ENCODE measurements at regions not wholly inside any gene's neighbourhood (a gene's known extent, or its start where the extent isn't known, plus 50 kb on each side); places are given as distances from the start of the nearest gene placed in this dataset.
"Not testable (repeated sequence)": the region's sequence is repeated elsewhere in the genome, so short reads cannot be mapped to it uniquely, and the experiment has no call there.

GRCh38 chr2:89827829-89828228, 1136.4 kb downstream of the RPIA start:
- H3K4me1 ChIP-seq (ENCODE audit: control insufficient read depth in 1 of 2, insufficient read depth in 2 of 2, low read length in 2 of 2); H3K27ac Mint-ChIP-seq; H3K4me3 ChIP-seq (replicated peaks in 1 of 3; ENCODE audit: low read depth in 2 of 3, low read length in 3 of 3); H3K27me3 Mint-ChIP-seq (ENCODE audit: low read depth in 3 of 3); DNase-seq; H3K4me2 ChIP-seq (replicated peaks; ENCODE audit: extremely low read depth, low read length, poor library complexity, severe bottlenecking); H2AFZ ChIP-seq (ENCODE audit: insufficient read depth, low read depth, low read length, poor library complexity, severe bottlenecking); H3K4me3 Mint-ChIP-seq; H3K36me3 Mint-ChIP-seq; H3K36me3 ChIP-seq (replicated peaks in 1 of 2; ENCODE audit: control insufficient read depth in 1 of 2, insufficient read depth in 2 of 2, low read length in 2 of 2); H3K79me2 ChIP-seq (ENCODE audit: insufficient read depth, low read length); H3K27me3 ChIP-seq (ENCODE audit: control insufficient read depth in 2 of 2, insufficient read depth in 2 of 2, low read length in 2 of 2); H3K9ac ChIP-seq (ENCODE audit: insufficient read depth, low read length, poor library complexity, severe bottlenecking); H3K27ac ChIP-seq (ENCODE audit: low read depth in 1 of 2, low read length in 2 of 2); H3K4me1 Mint-ChIP-seq; intact Hi-C loops (cut with micrococcal nuclease); H4K20me1 ChIP-seq (ENCODE audit: insufficient read depth, low read length): not testable (repeated sequence)
- peaks cover 9 to 12% of the 10 kb centered on the region in 2 donors for H3K9me3 ChIP-seq (replicated peaks in 1 of 2; ENCODE audit: control insufficient read depth in 1 of 2, insufficient read depth in 1 of 2, low read length in 2 of 2)
- 67% methylated on average over 2 of the region's 2 CpGs for WGBS (ENCODE audit: insufficient coverage)
- peaks cover 27 to 70% (median 52%) of the 10 kb centered on the region in 7 donors for H3K9me3 Mint-ChIP-seq

- intact Hi-C loops (cut with micrococcal nuclease); H3K27ac ChIP-seq (ENCODE audit: low read depth in 1 of 2, low read length in 2 of 2); H3K9me3 ChIP-seq (replicated peaks in 1 of 2; ENCODE audit: control insufficient read depth in 1 of 2, insufficient read depth in 1 of 2, low read length in 2 of 2); H2AFZ ChIP-seq (ENCODE audit: insufficient read depth, low read depth, low read length, poor library complexity, severe bottlenecking); H3K4me1 Mint-ChIP-seq; H3K27me3 ChIP-seq (ENCODE audit: control insufficient read depth in 2 of 2, insufficient read depth in 2 of 2, low read length in 2 of 2); H3K9ac ChIP-seq (ENCODE audit: insufficient read depth, low read length, poor library complexity, severe bottlenecking); DNase-seq; H3K27me3 Mint-ChIP-seq (ENCODE audit: low read depth in 3 of 3); H3K36me3 Mint-ChIP-seq; H3K4me1 ChIP-seq (ENCODE audit: control insufficient read depth in 1 of 2, insufficient read depth in 2 of 2, low read length in 2 of 2); H3K36me3 ChIP-seq (replicated peaks in 1 of 2; ENCODE audit: control insufficient read depth in 1 of 2, insufficient read depth in 2 of 2, low read length in 2 of 2); H3K79me2 ChIP-seq (ENCODE audit: insufficient read depth, low read length); H3K4me3 ChIP-seq (replicated peaks in 1 of 3; ENCODE audit: low read depth in 2 of 3, low read length in 3 of 3); H3K4me2 ChIP-seq (replicated peaks; ENCODE audit: extremely low read depth, low read length, poor library complexity, severe bottlenecking); H3K4me3 Mint-ChIP-seq; H3K27ac Mint-ChIP-seq; H4K20me1 ChIP-seq (ENCODE audit: insufficient read depth, low read length): not testable (repeated sequence)
- peaks cover 21 to 65% (median 51%) of the 10 kb centered on the region in 7 donors for H3K9me3 Mint-ChIP-seq
- 74% methylated on average over 4 of the region's 4 CpGs for WGBS (ENCODE audit: insufficient coverage)
Observed at GRCh38 chr2:89828416-89828815, 1136.9 kb downstream of the RPIA start.

- H3K27ac ChIP-seq (ENCODE audit: low read depth in 1 of 2, low read length in 2 of 2); H3K36me3 ChIP-seq (replicated peaks in 1 of 2; ENCODE audit: control insufficient read depth in 1 of 2, insufficient read depth in 2 of 2, low read length in 2 of 2); H4K20me1 ChIP-seq (ENCODE audit: insufficient read depth, low read length); H3K36me3 Mint-ChIP-seq; H3K27me3 ChIP-seq (ENCODE audit: control insufficient read depth in 2 of 2, insufficient read depth in 2 of 2, low read length in 2 of 2); H2AFZ ChIP-seq (ENCODE audit: insufficient read depth, low read depth, low read length, poor library complexity, severe bottlenecking); H3K79me2 ChIP-seq (ENCODE audit: insufficient read depth, low read length); H3K4me1 Mint-ChIP-seq; intact Hi-C loops (cut with micrococcal nuclease); H3K27me3 Mint-ChIP-seq (ENCODE audit: low read depth in 3 of 3); H3K9ac ChIP-seq (ENCODE audit: insufficient read depth, low read length, poor library complexity, severe bottlenecking); DNase-seq; H3K4me3 ChIP-seq (replicated peaks in 1 of 3; ENCODE audit: low read depth in 2 of 3, low read length in 3 of 3); H3K9me3 ChIP-seq (replicated peaks in 1 of 2; ENCODE audit: control insufficient read depth in 1 of 2, insufficient read depth in 1 of 2, low read length in 2 of 2); H3K4me3 Mint-ChIP-seq; H3K27ac Mint-ChIP-seq; H3K4me1 ChIP-seq (ENCODE audit: control insufficient read depth in 1 of 2, insufficient read depth in 2 of 2, low read length in 2 of 2); H3K4me2 ChIP-seq (replicated peaks; ENCODE audit: extremely low read depth, low read length, poor library complexity, severe bottlenecking): not testable (repeated sequence)
- 71% methylated on average over 8 of the region's 8 CpGs for WGBS (ENCODE audit: insufficient coverage)
- peaks cover 14 to 58% (median 44%) of the 10 kb centered on the region in 7 donors for H3K9me3 Mint-ChIP-seq
Observed at GRCh38 chr2:89828961-89829631, 1137.6 kb downstream of the RPIA start.

Measured in CD14-positive monocyte (primary cell).